GM21619 (cell line): ENCODE measurements at regions not wholly inside any gene's neighbourhood (a gene's known extent, or its start where the extent isn't known, plus 50 kb on each side); places are given as distances from the start of the nearest gene placed in this dataset.
"Not testable (repeated sequence)": the region's sequence is repeated elsewhere in the genome, so short reads cannot be mapped to it uniquely, and the experiment has no call there.

Source experiments
- ATAC-seq: cut with Tn5 transposase; IDR thresholded peaks from one replicate; pipeline ENCODE4 v1.9.1; 2021; ENCODE audit not compliant: unreplicated experiment

- ATAC-seq: not testable (repeated sequence)
These were observed 251.7 kb upstream of the PODXL start for GRCh38 chr7:131808156-131808555.

GRCh38 chr7:131803816-131804215 lies 247.4 kb upstream of the PODXL start:
- no peak for ATAC-seq

GRCh38 chr7:131802195-131802864 lies 245.9 kb upstream of the PODXL start:
- no peak for ATAC-seq

GRCh38 chr7:131800531-131800930 lies 244.1 kb upstream of the PODXL start:
- no peak for ATAC-seq

GRCh38 chr7:131800008-131800407 lies 243.6 kb upstream of the PODXL start:
- ATAC-seq: no peak

GRCh38 chr7:131797841-131798240 lies 241.4 kb upstream of the PODXL start:
- no peak for ATAC-seq

- ATAC-seq: no peak
These were observed 239.0 kb upstream of the PODXL start for GRCh38 chr7:131795400-131795799.

- ATAC-seq: no peak
These were observed 235.9 kb upstream of the PODXL start for GRCh38 chr7:131792311-131792710.

- ATAC-seq: no peak
These were observed 230.7 kb upstream of the PODXL start for GRCh38 chr7:131787101-131787500.

- no peak for ATAC-seq
These were observed 229.8 kb upstream of the PODXL start for GRCh38 chr7:131786204-131786603.

GRCh38 chr7:131778601-131779000 lies 222.2 kb upstream of the PODXL start:
- ATAC-seq: no peak

- no peak for ATAC-seq
These were observed 218.2 kb upstream of the PODXL start for GRCh38 chr7:131774419-131775220.

GRCh38 chr7:131773413-131773812 lies 217.0 kb upstream of the PODXL start:
- no peak for ATAC-seq

- ATAC-seq: no peak
These were observed 212.8 kb upstream of the PODXL start for GRCh38 chr7:131769241-131769640.

GRCh38 chr7:131767591-131767990 lies 211.2 kb upstream of the PODXL start:
- ATAC-seq: no peak

GRCh38 chr7:131765575-131765974 lies 209.1 kb upstream of the PODXL start:
- no peak for ATAC-seq

GRCh38 chr7:131764143-131764775 lies 207.8 kb upstream of the PODXL start:
- ATAC-seq: no peak

- no peak for ATAC-seq
These were observed 206.3 kb upstream of the PODXL start for GRCh38 chr7:131762753-131763152.

GRCh38 chr7:131755801-131756200 lies 199.4 kb upstream of the PODXL start:
- not testable (repeated sequence) for ATAC-seq

GRCh38 chr7:131753620-131754222 lies 197.3 kb upstream of the PODXL start:
- no peak for ATAC-seq

GRCh38 chr7:131747658-131748232 lies 191.3 kb upstream of the PODXL start:
- no peak for ATAC-seq
